ENCODE measurements at regions not wholly inside any gene's neighbourhood (a gene's known extent, or its start where the extent isn't known, plus 50 kb on each side); places are given as distances from the start of the nearest gene placed in this dataset.

- Histone ChIP-seq H3K79me2 (ENCODE audit: insufficient read depth, low read length) (no peaks in the 10 kb centered on the region), H3K4me1 (ENCODE audit: insufficient read depth, low read length) (no peaks in the 10 kb centered on the region), H3K4me2 (ENCODE audit: insufficient read depth, low read length) (no peak overlapping the region), H3K36me3 (ENCODE audit: insufficient read depth, low read length) (no peaks in the 10 kb centered on the region), H3K27me3 (ENCODE audit: insufficient read depth, low read length, poor library complexity) (no peaks in the 10 kb centered on the region), H3K27ac (ENCODE audit: low read length) (no peak overlapping the region), H3K9ac (ENCODE audit: low read depth, low read length) (no peak overlapping the region), H3K4me3 (ENCODE audit: low read depth in 1 of 2, low read length in 2 of 2) (no peak overlapping the region), H2AFZ (ENCODE audit: low read depth, low read length) (no peak overlapping the region), H4K20me1 (ENCODE audit: insufficient read depth, low read length) (no peaks in the 10 kb centered on the region), H3K9me3 (ENCODE audit: insufficient read depth, low read length, severe bottlenecking) (no peaks in the 10 kb centered on the region)
- DNase-seq (no peak), ATAC-seq (ENCODE audit: insufficient read depth, low read depth) (no peak)
- TF ChIP-seq CTCF (IDR thresholded peaks at IDR 0.05; ENCODE audit: borderline replicate concordance, extremely low read depth, low read length, poor library complexity, severe bottlenecking), result no peak
- TF ChIP-seq EZH2 (IDR thresholded peaks at IDR 0.05; ENCODE audit: borderline replicate concordance, low read depth, low read length, severe bottlenecking), result no peak
These were observed 68.6 kb upstream of the SLC27A6 start for GRCh38 chr5:128896675-128897074.

- Histone ChIP-seq H3K27ac (ENCODE audit: low read length) (no peak overlapping the region), H3K4me2 (ENCODE audit: insufficient read depth, low read length) (no peak overlapping the region), H4K20me1 (ENCODE audit: insufficient read depth, low read length) (no peaks in the 10 kb centered on the region), H3K27me3 (ENCODE audit: insufficient read depth, low read length, poor library complexity) (no peaks in the 10 kb centered on the region), H3K4me1 (ENCODE audit: insufficient read depth, low read length) (no peaks in the 10 kb centered on the region), H3K36me3 (ENCODE audit: insufficient read depth, low read length) (no peaks in the 10 kb centered on the region), H3K9me3 (ENCODE audit: insufficient read depth, low read length, severe bottlenecking) (no peaks in the 10 kb centered on the region), H3K9ac (ENCODE audit: low read depth, low read length) (no peak overlapping the region), H3K79me2 (ENCODE audit: insufficient read depth, low read length) (no peaks in the 10 kb centered on the region), H3K4me3 (ENCODE audit: low read depth in 1 of 2, low read length in 2 of 2) (no peak overlapping the region), H2AFZ (ENCODE audit: low read depth, low read length) (no peak overlapping the region)
- no peak for TF ChIP-seq EZH2 (IDR thresholded peaks at IDR 0.05; ENCODE audit: borderline replicate concordance, low read depth, low read length, severe bottlenecking)
- no peak for TF ChIP-seq CTCF (IDR thresholded peaks at IDR 0.05; ENCODE audit: borderline replicate concordance, extremely low read depth, low read length, poor library complexity, severe bottlenecking)
- ATAC-seq (ENCODE audit: insufficient read depth, low read depth), result no peak
- DNase-seq, result no peak
These were observed 61.7 kb upstream of the SLC27A6 start for GRCh38 chr5:128903550-128903949.

GRCh38 chr5:128904805-128905567 lies 60.3 kb upstream of the SLC27A6 start:
- H4K20me1 ChIP-seq (ENCODE audit: insufficient read depth, low read length), result no peaks in the 10 kb centered on the region
- DNase-seq, result no peak
- no peak overlapping the region for H3K9ac ChIP-seq (ENCODE audit: low read depth, low read length)
- no peaks in the 10 kb centered on the region for H3K9me3 ChIP-seq (ENCODE audit: insufficient read depth, low read length, severe bottlenecking)
- TF ChIP-seq EZH2 (IDR thresholded peaks at IDR 0.05; ENCODE audit: borderline replicate concordance, low read depth, low read length, severe bottlenecking) (no peak), CTCF (IDR thresholded peaks at IDR 0.05; ENCODE audit: borderline replicate concordance, extremely low read depth, low read length, poor library complexity, severe bottlenecking) (no peak)
- H2AFZ ChIP-seq (ENCODE audit: low read depth, low read length), result no peak overlapping the region
- H3K4me1 ChIP-seq (ENCODE audit: insufficient read depth, low read length), result no peaks in the 10 kb centered on the region
- no peaks in the 10 kb centered on the region for H3K36me3 ChIP-seq (ENCODE audit: insufficient read depth, low read length)
- H3K27me3 ChIP-seq (ENCODE audit: insufficient read depth, low read length, poor library complexity), result no peaks in the 10 kb centered on the region
- no peak overlapping the region for H3K4me3 ChIP-seq (ENCODE audit: low read depth in 1 of 2, low read length in 2 of 2)
- no peak overlapping the region for H3K4me2 ChIP-seq (ENCODE audit: insufficient read depth, low read length)
- no peak for ATAC-seq (ENCODE audit: insufficient read depth, low read depth)
- H3K27ac ChIP-seq (ENCODE audit: low read length), result no peak overlapping the region
- H3K79me2 ChIP-seq (ENCODE audit: insufficient read depth, low read length), result no peaks in the 10 kb centered on the region
